BLaER1 (cell line): ENCODE measurements at regions not wholly inside any gene's neighbourhood (a gene's known extent, or its start where the extent isn't known, plus 50 kb on each side); places are given as distances from the start of the nearest gene placed in this dataset.

ENCODE experiments used
- H3K27ac ChIP-seq: shearing (Covaris generic); formaldehyde crosslinking; 2 replicates; pipeline ENCODE4 v1.8.1; 2022
- H3K27me3 ChIP-seq: shearing (Covaris generic); formaldehyde crosslinking; 2 replicates; pipeline ENCODE4 v1.8.1; 2022
- H3K36me3 ChIP-seq: shearing (Covaris generic); formaldehyde crosslinking; 2 replicates; pipeline ENCODE4 v1.8.1; 2022
- H3K4me1 ChIP-seq: shearing (Covaris generic); formaldehyde crosslinking; 2 replicates; pipeline ENCODE4 v1.8.1; 2022
- H3K4me2 ChIP-seq: shearing (Covaris generic); formaldehyde crosslinking; 2 replicates; pipeline ENCODE4 v1.8.1; 2022
- H3K4me3 ChIP-seq: shearing (Covaris generic); formaldehyde crosslinking; 2 replicates; pipeline ENCODE4 v1.8.1; 2022
- H3K9ac ChIP-seq: shearing (Covaris generic); formaldehyde crosslinking; 2 replicates; pipeline ENCODE4 v1.8.1; 2022
- H3K9me3 ChIP-seq: shearing (Covaris generic); formaldehyde crosslinking; 2 replicates; pipeline ENCODE4 v1.8.1; 2022
- H4K20me1 ChIP-seq: shearing (Covaris generic); formaldehyde crosslinking; 2 replicates; pipeline ENCODE4 v1.8.1; 2022
- Cebpa-rat ChIP-seq: shearing (Covaris generic); IDR thresholded peaks from 2 replicates; pipeline ENCODE4 v1.8.1; 2022

DNA sequence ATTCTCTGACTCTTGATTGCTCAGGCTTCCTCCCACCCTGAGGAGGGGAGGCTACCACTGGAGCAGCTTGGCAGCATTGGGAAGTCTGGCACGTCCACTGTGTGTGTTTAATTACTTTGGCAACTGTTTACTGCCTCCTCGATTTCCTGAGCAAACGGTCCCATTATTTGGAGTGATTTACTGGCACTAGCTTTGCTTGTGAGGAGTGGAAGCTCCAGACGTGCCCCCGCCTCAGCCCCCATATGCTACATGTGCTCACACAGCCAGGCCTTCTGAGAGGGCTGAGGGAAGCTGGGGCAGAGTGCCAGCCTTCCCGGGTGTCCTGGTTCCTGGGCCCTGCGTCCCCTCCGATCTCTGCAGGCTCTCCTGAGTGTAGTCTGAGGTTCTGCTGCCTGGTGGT is 306.2 kb downstream of the PTPRU start:
- no peaks in the 10 kb centered on the region for H3K27me3 ChIP-seq
- H3K9ac ChIP-seq, result no peak overlapping the region
- peaks cover 42% of the 10 kb centered on the region for H3K4me1 ChIP-seq
- H3K36me3 ChIP-seq, result no peaks in the 10 kb centered on the region
- no peak overlapping the region for H3K4me2 ChIP-seq
- no peaks in the 10 kb centered on the region for H3K9me3 ChIP-seq
- H3K4me3 ChIP-seq, result no peak overlapping the region
- H3K27ac ChIP-seq, result no peak overlapping the region
- no peaks in the 10 kb centered on the region for H4K20me1 ChIP-seq
- TF ChIP-seq Cebpa-rat, result no peak

DNA sequence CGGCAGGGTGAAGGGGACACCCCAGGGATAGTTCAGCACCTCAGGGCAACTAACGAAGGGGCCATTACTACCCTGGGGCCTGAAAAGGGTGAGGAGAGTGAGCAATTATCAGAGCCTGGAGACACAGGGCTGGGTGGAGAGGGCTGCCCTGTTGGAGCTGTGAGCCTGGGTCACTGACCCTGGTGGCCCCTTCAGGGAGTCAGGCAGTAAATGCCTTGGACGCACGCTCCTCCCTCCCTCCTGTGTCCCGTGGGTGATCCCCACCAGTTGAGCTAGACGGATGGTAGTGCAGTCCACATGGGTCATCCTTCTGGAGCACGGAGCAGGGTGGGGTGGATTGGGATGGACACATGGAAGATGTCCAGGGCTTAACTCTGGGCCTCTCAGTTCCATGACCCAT is 305.3 kb downstream of the PTPRU start:
- peaks cover 35% of the 10 kb centered on the region for H3K4me1 ChIP-seq
- no peaks in the 10 kb centered on the region for H3K9me3 ChIP-seq
- no peak overlapping the region for H3K4me3 ChIP-seq
- no peaks in the 10 kb centered on the region for H3K27me3 ChIP-seq
- no peak overlapping the region for H3K9ac ChIP-seq
- H3K36me3 ChIP-seq, result no peaks in the 10 kb centered on the region
- H3K27ac ChIP-seq, result no peak overlapping the region
- TF ChIP-seq Cebpa-rat, result no peak
- H3K4me2 ChIP-seq, result no peak overlapping the region
- H4K20me1 ChIP-seq, result no peaks in the 10 kb centered on the region

DNA sequence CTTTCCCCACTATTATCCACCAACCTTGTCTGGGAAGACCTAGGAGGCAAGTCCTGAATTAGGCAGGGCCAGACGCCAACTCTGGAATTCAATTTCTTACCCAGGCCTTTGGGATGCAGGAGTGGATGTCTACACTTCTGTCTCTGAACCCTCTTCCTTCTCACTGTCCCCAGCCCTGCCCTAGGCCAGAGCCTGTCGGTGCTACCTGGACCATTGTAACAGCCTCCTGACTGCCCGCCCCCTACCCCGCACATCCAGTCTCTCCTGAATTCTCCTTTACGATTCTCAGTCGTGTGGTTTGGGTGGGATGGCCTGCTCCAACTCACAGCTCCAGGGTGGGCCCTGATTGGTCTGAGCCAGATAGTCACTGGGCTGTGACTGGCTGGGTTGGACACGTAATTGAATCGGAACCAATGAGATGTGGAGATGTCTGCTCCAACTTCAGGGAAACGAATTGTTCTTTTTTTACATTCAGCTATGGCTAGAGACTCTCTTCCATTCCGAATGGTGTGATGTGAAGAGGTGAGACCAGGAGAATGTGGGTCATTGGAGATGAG is 304.6 kb downstream of the PTPRU start:
- H3K27ac ChIP-seq, result no peak overlapping the region

DNA sequence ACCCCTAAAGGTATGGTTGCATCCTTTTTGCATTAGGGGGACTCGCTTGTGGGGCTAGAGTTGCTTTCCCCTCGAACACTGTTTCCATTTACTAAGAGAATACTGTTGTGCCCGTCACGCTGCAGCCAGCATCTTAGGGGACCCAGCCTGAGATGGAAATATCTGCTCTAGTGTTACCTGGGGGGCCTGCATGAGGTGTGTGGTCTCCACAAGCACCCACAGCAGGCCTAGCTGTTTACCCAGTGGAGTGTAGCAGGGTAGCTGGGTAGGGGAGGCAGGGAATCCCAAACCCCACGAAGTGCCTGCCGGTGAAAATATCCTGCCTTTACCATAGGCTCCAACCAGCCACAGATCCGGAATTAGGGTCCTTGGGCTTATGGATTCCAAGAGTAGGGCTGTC is 303.6 kb downstream of the PTPRU start:
- Histone ChIP-seq H3K27me3 (no peaks in the 10 kb centered on the region), H3K4me3 (no peak overlapping the region), H3K4me2 (no peak overlapping the region), H3K36me3 (no peaks in the 10 kb centered on the region), H3K9me3 (no peaks in the 10 kb centered on the region), H4K20me1 (no peaks in the 10 kb centered on the region), H3K9ac (no peak overlapping the region), H3K4me1 (peaks cover 18% of the 10 kb centered on the region), H3K27ac (no peak overlapping the region)
- no peak for TF ChIP-seq Cebpa-rat

More for the DNA sequence above, 304.6 kb downstream of the PTPRU start:
- Histone ChIP-seq H3K4me1 (peaks cover 28% of the 10 kb centered on the region), H3K27me3 (no peaks in the 10 kb centered on the region), H3K4me2 (no peak overlapping the region), H3K36me3 (no peaks in the 10 kb centered on the region), H4K20me1 (no peaks in the 10 kb centered on the region), H3K9ac (no peak overlapping the region), H3K9me3 (no peaks in the 10 kb centered on the region), H3K4me3 (no peak overlapping the region)
- no peak for TF ChIP-seq Cebpa-rat

DNA sequence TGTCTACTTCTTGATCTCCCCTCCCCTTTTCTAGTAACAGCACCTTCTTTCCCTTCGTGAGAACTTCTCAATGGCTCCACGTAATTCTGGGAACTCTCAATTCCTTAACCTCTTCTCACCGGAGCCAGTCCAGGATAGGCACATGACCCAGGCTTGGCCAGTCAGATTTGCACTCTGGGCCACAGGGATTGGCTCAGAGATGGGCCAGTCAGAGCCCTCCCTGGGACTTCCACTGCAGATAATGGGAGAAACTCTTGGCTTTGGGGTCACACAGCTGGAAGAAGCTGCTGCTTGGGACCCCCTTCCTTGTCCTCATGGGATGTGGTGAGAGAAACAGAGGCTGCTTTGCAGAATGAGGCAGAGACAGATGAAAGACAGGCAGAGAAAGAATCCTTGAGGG is 302.3 kb downstream of the PTPRU start:
- H3K4me1 ChIP-seq, result peaks cover 5% of the 10 kb centered on the region
- H3K9me3 ChIP-seq, result no peaks in the 10 kb centered on the region
- no peak for TF ChIP-seq Cebpa-rat
- no peak overlapping the region for H3K4me3 ChIP-seq
- H4K20me1 ChIP-seq, result no peaks in the 10 kb centered on the region
- no peak overlapping the region for H3K4me2 ChIP-seq
- no peaks in the 10 kb centered on the region for H3K27me3 ChIP-seq
- no peak overlapping the region for H3K27ac ChIP-seq
- H3K9ac ChIP-seq, result no peak overlapping the region
- no peaks in the 10 kb centered on the region for H3K36me3 ChIP-seq

DNA sequence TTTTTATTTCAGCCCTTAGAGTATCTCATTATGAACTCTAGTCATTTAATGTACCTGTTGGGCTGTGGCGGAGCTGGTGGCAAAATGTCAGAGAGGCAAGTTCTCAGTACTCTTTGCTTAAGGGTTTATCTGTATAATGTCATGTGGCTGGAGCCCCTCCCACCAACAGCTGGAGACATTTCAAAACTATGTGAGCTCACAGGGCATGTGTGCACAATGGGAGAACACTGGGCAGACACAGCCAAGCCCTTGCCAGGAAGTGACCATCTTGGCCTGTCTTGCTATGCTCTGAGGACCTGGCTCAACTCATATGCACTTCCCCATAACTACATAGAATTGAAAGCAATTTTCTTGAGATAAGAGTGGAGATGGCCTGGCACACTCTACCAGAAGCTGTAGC is 296.4 kb downstream of the PTPRU start:
- no peak overlapping the region for H3K27ac ChIP-seq
- peaks cover 34% of the 10 kb centered on the region for H3K9me3 ChIP-seq
- H3K4me1 ChIP-seq, result peaks cover 4% of the 10 kb centered on the region
- no peak overlapping the region for H3K9ac ChIP-seq
- no peak overlapping the region for H3K4me2 ChIP-seq
- no peaks in the 10 kb centered on the region for H3K27me3 ChIP-seq
- no peak for TF ChIP-seq Cebpa-rat
- no peaks in the 10 kb centered on the region for H3K36me3 ChIP-seq
- no peaks in the 10 kb centered on the region for H4K20me1 ChIP-seq
- H3K4me3 ChIP-seq, result no peak overlapping the region

DNA sequence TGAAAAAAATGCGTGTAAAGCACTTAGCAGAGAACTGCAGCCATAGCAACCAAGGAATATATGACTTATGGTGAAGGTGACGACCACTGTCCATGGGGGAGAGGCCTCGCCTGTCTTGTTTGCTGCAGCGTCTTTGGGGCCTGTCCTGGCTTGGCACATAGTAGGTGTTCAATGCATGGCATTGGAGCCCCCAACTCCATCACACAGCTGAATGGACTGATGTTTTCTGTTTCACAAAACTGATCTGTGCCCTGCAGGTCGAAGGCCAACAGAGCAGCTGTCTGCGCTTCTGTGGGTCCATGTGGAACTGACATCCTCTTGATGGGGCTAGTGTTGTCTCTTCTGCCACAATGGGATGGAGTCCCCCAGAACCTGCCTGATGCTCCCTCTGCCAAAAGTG is 296.0 kb downstream of the PTPRU start:
- Histone ChIP-seq H3K27me3 (no peaks in the 10 kb centered on the region), H3K9ac (no peak overlapping the region), H3K36me3 (no peaks in the 10 kb centered on the region), H4K20me1 (no peaks in the 10 kb centered on the region), H3K9me3 (peaks cover 34% of the 10 kb centered on the region), H3K4me3 (no peak overlapping the region), H3K4me2 (no peak overlapping the region), H3K4me1 (peaks cover 9% of the 10 kb centered on the region), H3K27ac (no peak overlapping the region)
- no peak for TF ChIP-seq Cebpa-rat

DNA sequence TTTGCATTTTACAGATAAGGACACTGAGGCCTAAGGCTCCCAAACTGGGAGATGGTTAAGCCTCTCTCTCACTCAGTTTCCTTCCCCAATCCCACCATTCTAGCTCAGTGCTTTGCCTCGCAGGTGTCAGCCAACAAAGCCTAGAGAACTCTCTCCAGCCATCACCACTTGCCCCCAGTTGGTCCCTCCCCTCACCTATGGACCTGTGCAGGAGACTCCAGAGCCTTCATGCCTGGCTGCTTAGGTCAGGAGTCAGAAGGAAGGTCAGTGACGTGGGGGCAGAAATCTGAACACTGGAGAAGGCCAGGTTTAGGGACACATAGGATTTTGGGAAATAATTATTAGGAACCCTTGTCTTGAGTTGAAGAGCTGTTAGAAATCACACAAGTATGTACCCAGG is 295.3 kb downstream of the PTPRU start:
- Histone ChIP-seq H3K9ac (no peak overlapping the region), H3K4me2 (no peak overlapping the region), H3K27me3 (no peaks in the 10 kb centered on the region), H4K20me1 (no peaks in the 10 kb centered on the region), H3K27ac (no peak overlapping the region), H3K9me3 (peaks cover 34% of the 10 kb centered on the region), H3K36me3 (no peaks in the 10 kb centered on the region), H3K4me1 (peaks cover 12% of the 10 kb centered on the region), H3K4me3 (no peak overlapping the region)
- TF ChIP-seq Cebpa-rat, result no peak

DNA sequence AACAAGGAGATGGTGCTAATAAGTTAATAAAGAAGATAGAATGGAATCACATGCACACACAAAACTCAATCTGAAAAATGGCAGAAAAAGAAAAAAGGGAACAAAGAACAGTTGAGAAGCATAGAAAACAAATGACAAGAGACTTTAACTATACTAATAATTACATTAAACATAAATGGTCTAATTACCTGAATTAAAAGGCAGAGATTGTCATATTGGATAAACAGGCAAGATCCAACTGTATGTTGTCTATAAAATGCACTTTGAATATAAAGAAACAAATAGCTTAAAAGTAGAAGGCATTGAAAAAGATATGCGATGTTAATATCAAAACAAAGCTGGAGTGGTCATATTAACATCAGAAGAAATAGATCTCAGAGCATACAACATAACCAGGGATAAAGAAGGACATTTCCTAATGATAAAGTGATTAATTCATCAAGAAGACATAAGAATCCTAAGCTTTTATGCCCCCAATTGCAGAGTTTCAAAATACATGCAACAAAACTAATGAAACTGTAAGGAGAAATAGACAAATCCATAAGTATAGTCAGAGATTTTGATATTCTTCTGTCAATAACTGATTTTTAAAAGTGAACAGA is 293.5 kb downstream of the PTPRU start:
- no peak for TF ChIP-seq Cebpa-rat
- H3K27ac ChIP-seq, result no peak overlapping the region
- H3K4me3 ChIP-seq, result no peak overlapping the region
- peaks cover 12% of the 10 kb centered on the region for H3K4me1 ChIP-seq
- H4K20me1 ChIP-seq, result no peaks in the 10 kb centered on the region
- no peaks in the 10 kb centered on the region for H3K27me3 ChIP-seq
- no peak overlapping the region for H3K4me2 ChIP-seq
- H3K36me3 ChIP-seq, result no peaks in the 10 kb centered on the region
- no peak overlapping the region for H3K9ac ChIP-seq
- H3K9me3 ChIP-seq, result peaks cover 34% of the 10 kb centered on the region

DNA sequence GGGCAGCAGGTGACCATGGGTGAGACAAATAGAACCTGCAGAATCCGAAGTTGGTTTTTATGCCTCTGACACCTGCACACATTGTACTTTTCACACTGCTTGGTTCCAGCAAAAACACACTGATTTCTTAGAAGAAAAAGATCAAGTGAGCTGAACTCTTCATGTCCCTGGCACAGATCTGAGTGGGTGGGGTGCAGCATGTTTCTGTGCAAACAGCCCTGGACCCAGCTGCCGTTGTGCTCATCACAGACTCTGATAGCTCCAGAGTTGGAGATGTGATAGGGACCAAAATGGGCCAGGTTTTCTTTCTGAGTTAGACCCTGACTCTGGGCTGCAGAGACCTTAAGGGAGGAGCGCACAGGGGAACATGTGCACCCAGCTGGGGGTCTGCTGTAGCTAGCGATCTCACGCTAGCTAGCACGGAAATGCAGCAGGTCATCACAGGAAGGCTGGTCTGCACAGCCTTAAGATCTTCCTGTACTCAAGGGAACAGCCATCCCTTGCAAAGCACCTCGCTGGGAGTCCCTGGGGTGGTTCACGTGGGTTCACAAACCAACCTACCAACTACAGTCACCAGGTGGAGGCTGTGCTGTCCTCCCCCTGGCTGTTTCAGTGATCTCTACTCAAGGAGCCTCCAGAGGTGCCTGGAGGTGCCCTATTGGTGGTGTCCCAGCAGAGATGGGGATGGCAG is 291.1 kb downstream of the PTPRU start:
- no peak overlapping the region for H3K27ac ChIP-seq
- no peak for TF ChIP-seq Cebpa-rat
- no peaks in the 10 kb centered on the region for H3K36me3 ChIP-seq
- H3K27me3 ChIP-seq, result no peaks in the 10 kb centered on the region
- H4K20me1 ChIP-seq, result no peaks in the 10 kb centered on the region
- H3K4me3 ChIP-seq, result no peak overlapping the region
- no peak overlapping the region for H3K9ac ChIP-seq
- H3K4me1 ChIP-seq, result peaks cover 12% of the 10 kb centered on the region
- peak overlapping the region; percentile 59 for H3K4me2 ChIP-seq
- peaks cover 34% of the 10 kb centered on the region for H3K9me3 ChIP-seq
